ENCODE measurements at regions not wholly inside any gene's neighbourhood (a gene's known extent, or its start where the extent isn't known, plus 50 kb on each side); places are given as distances from the start of the nearest gene placed in this dataset.

DNA sequence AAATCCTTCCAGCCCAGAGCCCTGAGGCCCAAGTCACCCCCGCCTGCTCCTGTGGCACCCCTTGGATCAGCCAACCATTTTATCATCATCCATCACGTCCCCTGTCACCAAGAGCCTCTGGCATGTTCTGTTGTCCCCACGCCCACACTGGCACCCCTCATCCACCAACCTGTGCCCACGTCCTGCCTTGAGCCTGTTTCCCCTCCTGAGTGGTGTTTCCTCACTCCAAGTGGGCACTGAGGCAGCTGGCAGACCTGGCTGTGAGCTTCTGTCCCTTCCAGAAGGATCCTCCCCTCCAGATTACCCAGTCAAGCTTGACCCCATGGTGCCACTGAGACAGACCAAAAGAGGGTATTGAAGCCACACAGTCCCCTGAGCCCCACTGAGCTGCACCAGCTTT, 71.4 kb upstream of the ANTXRL start (continued):
- TF ChIP-seq PATZ1 (tag by site-specific recombination; IDR thresholded peaks at IDR 0.05), result no peak
- TF ChIP-seq ZNF19 (tag by site-specific recombination; IDR thresholded peaks at IDR 0.05; ENCODE audit: low read depth), result no peak
- TF ChIP-seq ZIC2 (tag by site-specific recombination; IDR thresholded peaks at IDR 0.05), result no peak
- no peak for TF ChIP-seq SP7 (tag by site-specific recombination; IDR thresholded peaks at IDR 0.05)
- TF ChIP-seq ZNF837 (tag by site-specific recombination; IDR thresholded peaks at IDR 0.05), result no peak
- TF ChIP-seq, protein P1, sequence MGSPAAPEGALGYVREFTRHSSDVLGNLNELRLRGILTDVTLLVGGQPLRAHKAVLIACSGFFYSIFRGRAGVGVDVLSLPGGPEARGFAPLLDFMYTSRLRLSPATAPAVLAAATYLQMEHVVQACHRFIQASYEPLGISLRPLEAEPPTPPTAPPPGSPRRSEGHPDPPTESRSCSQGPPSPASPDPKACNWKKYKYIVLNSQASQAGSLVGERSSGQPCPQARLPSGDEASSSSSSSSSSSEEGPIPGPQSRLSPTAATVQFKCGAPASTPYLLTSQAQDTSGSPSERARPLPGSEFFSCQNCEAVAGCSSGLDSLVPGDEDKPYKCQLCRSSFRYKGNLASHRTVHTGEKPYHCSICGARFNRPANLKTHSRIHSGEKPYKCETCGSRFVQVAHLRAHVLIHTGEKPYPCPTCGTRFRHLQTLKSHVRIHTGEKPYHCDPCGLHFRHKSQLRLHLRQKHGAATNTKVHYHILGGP (tag by site-specific recombination; IDR thresholded peaks at IDR 0.05), result no peak
- no peak for TF ChIP-seq MYNN (tag by site-specific recombination; IDR thresholded peaks at IDR 0.05; ENCODE audit: borderline replicate concordance)
- TF ChIP-seq ZBTB20 (tag by site-specific recombination; IDR thresholded peaks at IDR 0.05), result no peak
- TF ChIP-seq WT1 (tag by site-specific recombination; IDR thresholded peaks at IDR 0.05), result no peak
- no peak for TF ChIP-seq ZNF211 (tag by site-specific recombination; IDR thresholded peaks at IDR 0.05; ENCODE audit: low read depth)
- no peak for TF ChIP-seq HIC1 (tag by site-specific recombination; IDR thresholded peaks at IDR 0.05)

DNA sequence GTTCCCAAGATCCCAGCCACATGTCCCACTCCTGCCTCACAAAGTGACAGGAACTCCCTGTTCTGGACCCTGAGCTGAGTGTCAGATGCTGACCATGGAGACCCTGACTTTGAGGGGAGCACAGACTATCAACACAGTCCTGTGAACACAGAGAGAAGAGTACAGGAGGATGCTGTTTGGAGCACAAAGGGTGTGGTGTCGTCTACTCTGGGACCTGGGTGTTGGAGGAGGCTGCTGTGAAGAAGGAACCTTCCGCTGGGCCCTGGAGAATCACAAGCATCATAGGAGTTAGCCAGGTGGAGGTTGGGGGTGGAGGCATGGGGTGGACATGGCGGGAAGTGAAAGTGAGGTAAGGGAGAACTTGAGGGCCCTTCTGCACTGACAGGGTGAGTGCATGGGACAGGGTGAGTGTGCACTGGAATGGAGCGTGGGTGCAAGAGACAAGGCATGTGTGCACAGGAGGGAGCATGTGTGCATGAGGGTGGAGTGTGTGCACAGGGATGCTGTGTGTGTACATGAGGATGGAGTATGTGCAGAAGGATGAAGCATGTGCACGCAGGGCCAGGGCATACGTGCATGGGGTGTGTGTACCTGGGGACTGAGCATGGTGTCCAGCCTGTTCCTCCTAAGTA, 70.7 kb upstream of the ANTXRL start:
- Histone ChIP-seq H3K4me1 (ENCODE audit: control insufficient read depth, insufficient read depth, low read length) (no peaks in the 10 kb centered on the region), H3K4me3 (ENCODE audit: low read depth, low read length) (no peak overlapping the region), H3K9me3 (ENCODE audit: control insufficient read depth, insufficient read depth, low read depth, low read length) (no peaks in the 10 kb centered on the region), H3K36me3 (ENCODE audit: control insufficient read depth in 2 of 2, insufficient read depth in 1 of 2, low read length in 2 of 2) (no peaks in the 10 kb centered on the region), H3K27ac (ENCODE audit: extremely low read depth, low read depth, low read length) (no peak overlapping the region)
- ChIA-PET CTCF (interaction anchor here (0.7 kb wide), 1 partner anchor 963 kb away, joined by 3 read pairs; no protein-coding TSS in a partner anchor), POLR2A (no interaction called here)
- TF ChIP-seq, protein P2, sequence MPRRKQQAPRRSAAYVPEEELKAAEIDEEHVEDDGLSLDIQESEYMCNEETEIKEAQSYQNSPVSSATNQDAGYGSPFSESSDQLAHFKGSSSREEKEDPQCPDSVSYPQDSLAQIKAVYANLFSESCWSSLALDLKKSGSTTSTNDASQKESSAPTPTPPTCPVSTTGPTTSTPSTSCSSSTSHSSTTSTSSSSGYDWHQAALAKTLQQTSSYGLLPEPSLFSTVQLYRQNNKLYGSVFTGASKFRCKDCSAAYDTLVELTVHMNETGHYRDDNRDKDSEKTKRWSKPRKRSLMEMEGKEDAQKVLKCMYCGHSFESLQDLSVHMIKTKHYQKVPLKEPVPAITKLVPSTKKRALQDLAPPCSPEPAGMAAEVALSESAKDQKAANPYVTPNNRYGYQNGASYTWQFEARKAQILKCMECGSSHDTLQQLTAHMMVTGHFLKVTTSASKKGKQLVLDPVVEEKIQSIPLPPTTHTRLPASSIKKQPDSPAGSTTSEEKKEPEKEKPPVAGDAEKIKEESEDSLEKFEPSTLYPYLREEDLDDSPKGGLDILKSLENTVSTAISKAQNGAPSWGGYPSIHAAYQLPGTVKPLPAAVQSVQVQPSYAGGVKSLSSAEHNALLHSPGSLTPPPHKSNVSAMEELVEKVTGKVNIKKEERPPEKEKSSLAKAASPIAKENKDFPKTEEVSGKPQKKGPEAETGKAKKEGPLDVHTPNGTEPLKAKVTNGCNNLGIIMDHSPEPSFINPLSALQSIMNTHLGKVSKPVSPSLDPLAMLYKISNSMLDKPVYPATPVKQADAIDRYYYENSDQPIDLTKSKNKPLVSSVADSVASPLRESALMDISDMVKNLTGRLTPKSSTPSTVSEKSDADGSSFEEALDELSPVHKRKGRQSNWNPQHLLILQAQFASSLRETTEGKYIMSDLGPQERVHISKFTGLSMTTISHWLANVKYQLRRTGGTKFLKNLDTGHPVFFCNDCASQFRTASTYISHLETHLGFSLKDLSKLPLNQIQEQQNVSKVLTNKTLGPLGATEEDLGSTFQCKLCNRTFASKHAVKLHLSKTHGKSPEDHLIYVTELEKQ (tag by site-specific recombination; IDR thresholded peaks at IDR 0.05; ENCODE audit: borderline replicate concordance), result no peak

Data from HEK293 (cell line).